ENCODE measurements at regions not wholly inside any gene's neighbourhood (a gene's known extent, or its start where the extent isn't known, plus 50 kb on each side); places are given as distances from the start of the nearest gene placed in this dataset.
"Not testable (repeated sequence)": the region's sequence is repeated elsewhere in the genome, so short reads cannot be mapped to it uniquely, and the experiment has no call there.

- not testable (repeated sequence) for H3K4me1 ChIP-seq (replicated peaks); H3K36me3 ChIP-seq; H3K9me3 ChIP-seq (replicated peaks); DNase-seq (ENCODE audit: low read depth in 1 of 2, low spot score in 2 of 2); H3K4me3 ChIP-seq; H3K27ac ChIP-seq; H3K27me3 ChIP-seq (replicated peaks)
These were observed 306.8 kb upstream of the POM121L12 start for GRCh38 chr7:52728683-52729082.

- no peak for DNase-seq (ENCODE audit: low read depth in 1 of 2, low spot score in 2 of 2)
- Histone ChIP-seq H3K9me3 (replicated peaks) (no peaks in the 10 kb centered on the region; the same call in 1 of the 2 replicates), H3K4me3 (no peak overlapping the region), H3K27ac (no peak overlapping the region), H3K4me1 (replicated peaks) (no peaks in the 10 kb centered on the region), H3K36me3 (no peaks in the 10 kb centered on the region), H3K27me3 (replicated peaks) (no peaks in the 10 kb centered on the region; the same call in 1 of the 2 replicates)
These were observed 307.8 kb upstream of the POM121L12 start for GRCh38 chr7:52727632-52728031.

- no peaks in the 10 kb centered on the region; the same call in 1 of the 2 replicates for H3K27me3 ChIP-seq (replicated peaks)
- no peak overlapping the region for H3K27ac ChIP-seq
- H3K9me3 ChIP-seq (replicated peaks): no peaks in the 10 kb centered on the region; the same call in 1 of the 2 replicates
- DNase-seq (ENCODE audit: low read depth in 1 of 2, low spot score in 2 of 2): no peak
- H3K4me1 ChIP-seq (replicated peaks): no peaks in the 10 kb centered on the region
- no peaks in the 10 kb centered on the region for H3K36me3 ChIP-seq
- H3K4me3 ChIP-seq: no peak overlapping the region
These were observed 308.4 kb upstream of the POM121L12 start for GRCh38 chr7:52726986-52727385.

- H3K4me3 ChIP-seq: no peak overlapping the region
- no peak for DNase-seq (ENCODE audit: low read depth in 1 of 2, low spot score in 2 of 2)
- H3K27ac ChIP-seq: no peak overlapping the region
- no peaks in the 10 kb centered on the region; the same call in 1 of the 2 replicates for H3K9me3 ChIP-seq (replicated peaks)
- no peaks in the 10 kb centered on the region for H3K36me3 ChIP-seq
- H3K27me3 ChIP-seq (replicated peaks): no peaks in the 10 kb centered on the region; the same call in 1 of the 2 replicates
- no peaks in the 10 kb centered on the region for H3K4me1 ChIP-seq (replicated peaks)
These were observed 308.9 kb upstream of the POM121L12 start for GRCh38 chr7:52726493-52726892.

- Histone ChIP-seq H3K36me3 (no peaks in the 10 kb centered on the region), H3K27me3 (replicated peaks) (no peaks in the 10 kb centered on the region), H3K4me1 (replicated peaks) (no peaks in the 10 kb centered on the region), H3K9me3 (replicated peaks) (no peaks in the 10 kb centered on the region; the same call in 1 of the 2 replicates), H3K27ac (no peak overlapping the region), H3K4me3 (no peak overlapping the region)
- no peak for DNase-seq (ENCODE audit: low read depth in 1 of 2, low spot score in 2 of 2)
These were observed 311.8 kb upstream of the POM121L12 start for GRCh38 chr7:52723606-52724005.

GRCh38 chr7:52720856-52721255, 314.6 kb upstream of the POM121L12 start:
- Histone ChIP-seq H3K36me3 (no peaks in the 10 kb centered on the region), H3K27me3 (replicated peaks) (no peaks in the 10 kb centered on the region), H3K9me3 (replicated peaks) (no peaks in the 10 kb centered on the region; the same call in 1 of the 2 replicates), H3K4me3 (no peak overlapping the region), H3K4me1 (replicated peaks) (no peaks in the 10 kb centered on the region), H3K27ac (no peak overlapping the region)
- DNase-seq (ENCODE audit: low read depth in 1 of 2, low spot score in 2 of 2): no peak

- no peaks in the 10 kb centered on the region; the same call in 1 of the 2 replicates for H3K9me3 ChIP-seq (replicated peaks)
- no peak overlapping the region for H3K27ac ChIP-seq
- H3K36me3 ChIP-seq: no peaks in the 10 kb centered on the region
- H3K27me3 ChIP-seq (replicated peaks): no peaks in the 10 kb centered on the region
- no peaks in the 10 kb centered on the region for H3K4me1 ChIP-seq (replicated peaks)
- DNase-seq (ENCODE audit: low read depth in 1 of 2, low spot score in 2 of 2): no peak
- H3K4me3 ChIP-seq: no peak overlapping the region
These were observed 315.8 kb upstream of the POM121L12 start for GRCh38 chr7:52719677-52720076.

GRCh38 chr7:52715701-52716100, 319.7 kb upstream of the POM121L12 start:
- H3K36me3 ChIP-seq: no peaks in the 10 kb centered on the region
- H3K4me3 ChIP-seq: no peak overlapping the region
- no peaks in the 10 kb centered on the region; the same call in none of the 2 replicates for H3K9me3 ChIP-seq (replicated peaks)
- H3K27me3 ChIP-seq (replicated peaks): no peaks in the 10 kb centered on the region
- no peaks in the 10 kb centered on the region for H3K4me1 ChIP-seq (replicated peaks)
- no peak for DNase-seq (ENCODE audit: low read depth in 1 of 2, low spot score in 2 of 2)
- no peak overlapping the region for H3K27ac ChIP-seq

GRCh38 chr7:52712938-52713337, 322.5 kb upstream of the POM121L12 start:
- no peak for DNase-seq (ENCODE audit: low read depth in 1 of 2, low spot score in 2 of 2)
- no peak overlapping the region for H3K4me3 ChIP-seq
- H3K9me3 ChIP-seq (replicated peaks): peaks cover 3% of the 10 kb centered on the region
- no peak overlapping the region for H3K27ac ChIP-seq
- H3K4me1 ChIP-seq (replicated peaks): no peaks in the 10 kb centered on the region
- no peaks in the 10 kb centered on the region for H3K36me3 ChIP-seq
- no peaks in the 10 kb centered on the region for H3K27me3 ChIP-seq (replicated peaks)

- H3K27me3 ChIP-seq (replicated peaks): no peaks in the 10 kb centered on the region
- no peak overlapping the region for H3K27ac ChIP-seq
- peaks cover 3% of the 10 kb centered on the region; the same call in 1 of the 2 replicates for H3K9me3 ChIP-seq (replicated peaks)
- H3K4me1 ChIP-seq (replicated peaks): no peaks in the 10 kb centered on the region
- no peak overlapping the region for H3K4me3 ChIP-seq
- DNase-seq (ENCODE audit: low read depth in 1 of 2, low spot score in 2 of 2): no peak
- H3K36me3 ChIP-seq: no peaks in the 10 kb centered on the region
These were observed 323.5 kb upstream of the POM121L12 start for GRCh38 chr7:52711951-52712350.

GRCh38 chr7:52708846-52709245, 326.6 kb upstream of the POM121L12 start:
- H3K27ac ChIP-seq: no peak overlapping the region
- no peak for DNase-seq (ENCODE audit: low read depth in 1 of 2, low spot score in 2 of 2)
- peaks cover 3% of the 10 kb centered on the region; the same call in 1 of the 2 replicates for H3K9me3 ChIP-seq (replicated peaks)
- no peaks in the 10 kb centered on the region for H3K36me3 ChIP-seq
- H3K27me3 ChIP-seq (replicated peaks): no peaks in the 10 kb centered on the region
- no peak overlapping the region for H3K4me3 ChIP-seq
- no peaks in the 10 kb centered on the region for H3K4me1 ChIP-seq (replicated peaks)

- H3K36me3 ChIP-seq: no peaks in the 10 kb centered on the region
- no peak overlapping the region for H3K4me3 ChIP-seq
- DNase-seq (ENCODE audit: low read depth in 1 of 2, low spot score in 2 of 2): no peak
- no peaks in the 10 kb centered on the region for H3K27me3 ChIP-seq (replicated peaks)
- no peak overlapping the region for H3K27ac ChIP-seq
- 0 out of 2 replicates have a peak, but pooled peaks cover 3% of the 10 kb centered on the region for H3K9me3 ChIP-seq (replicated peaks)
- no peaks in the 10 kb centered on the region for H3K4me1 ChIP-seq (replicated peaks)
These were observed 329.7 kb upstream of the POM121L12 start for GRCh38 chr7:52705768-52706167.

GRCh38 chr7:52700349-52700748, 335.1 kb upstream of the POM121L12 start:
- no peaks in the 10 kb centered on the region for H3K27me3 ChIP-seq (replicated peaks)
- no peak overlapping the region for H3K4me3 ChIP-seq
- H3K36me3 ChIP-seq: no peaks in the 10 kb centered on the region
- no peaks in the 10 kb centered on the region for H3K4me1 ChIP-seq (replicated peaks)
- no peaks in the 10 kb centered on the region; the same call in 1 of the 2 replicates for H3K9me3 ChIP-seq (replicated peaks)
- no peak overlapping the region for H3K27ac ChIP-seq
- DNase-seq (ENCODE audit: low read depth in 1 of 2, low spot score in 2 of 2): no peak

GRCh38 chr7:52695973-52696595, 339.3 kb upstream of the POM121L12 start:
- Histone ChIP-seq H3K36me3 (no peaks in the 10 kb centered on the region), H3K9me3 (replicated peaks) (no peaks in the 10 kb centered on the region; the same call in 1 of the 2 replicates), H3K4me3 (no peak overlapping the region), H3K27ac (no peak overlapping the region), H3K27me3 (replicated peaks) (no peaks in the 10 kb centered on the region), H3K4me1 (replicated peaks) (no peaks in the 10 kb centered on the region)
- no peak for DNase-seq (ENCODE audit: low read depth in 1 of 2, low spot score in 2 of 2)

- Histone ChIP-seq H3K4me3 (no peak overlapping the region), H3K9me3 (replicated peaks) (no peaks in the 10 kb centered on the region), H3K27ac (no peak overlapping the region), H3K36me3 (no peaks in the 10 kb centered on the region), H3K4me1 (replicated peaks) (no peaks in the 10 kb centered on the region), H3K27me3 (replicated peaks) (no peaks in the 10 kb centered on the region)
- no peak for DNase-seq (ENCODE audit: low read depth in 1 of 2, low spot score in 2 of 2)
These were observed 344.2 kb upstream of the POM121L12 start for GRCh38 chr7:52691257-52691656.

Measured in SJSA1 (cell line).